GM12878 (cell line): ENCODE measurements at regions not wholly inside any gene's neighbourhood (a gene's known extent, or its start where the extent isn't known, plus 50 kb on each side); places are given as distances from the start of the nearest gene placed in this dataset.

ENCODE experiments used
- HDAC2 ChIP-seq: fragments of 200-600 bp; sonication (generic); IDR thresholded peaks from 2 replicates; pipeline ENCODE4 v1.6.1; 2017
- MYC ChIP-seq: IDR thresholded peaks from 2 replicates; pipeline ENCODE4 v1.6.1; 2011; ENCODE audit warnings: mild to moderate bottlenecking, low read length, moderate library complexity, inconsistent platforms; ENCODE audit not compliant: insufficient read depth, insufficient replicate concordance, insufficient read length, severe bottlenecking
- NR2C2 ChIP-seq: IDR thresholded peaks from 2 replicates; pipeline ENCODE4 v1.6.1; 2011; ENCODE audit warnings: borderline replicate concordance, low read depth; ENCODE audit not compliant: control insufficient read depth, insufficient read length
- PAX8 ChIP-seq: fragments of 450-650 bp; IDR thresholded peaks from 2 replicates; pipeline ENCODE4 v1.6.1; 2017; ENCODE audit warnings: mild to moderate bottlenecking, moderate library complexity
- POLR2A ChIP-seq: IDR thresholded peaks from 2 replicates; pipeline ENCODE4 v1.6.1; 2011; ENCODE audit warnings: low read depth, mild to moderate bottlenecking, low read length
- RFX5 ChIP-seq: IDR thresholded peaks from 2 replicates; pipeline ENCODE4 v1.6.1; 2011; ENCODE audit warnings: low read depth, low read length, improper control_type of control experiment
- SMC3 ChIP-seq: IDR thresholded peaks from 2 replicates; pipeline ENCODE4 v1.6.1; 2011; ENCODE audit warnings: low read length, improper control_type of control experiment, borderline replicate concordance
- TF ChIP-seq, protein P1 (sequence below), 3 experiments: IDR thresholded peaks in 2 of 3; conservative IDR thresholded peaks in 1 of 3; 2 replicates each; pipeline ENCODE4 v1.5.1; 2011; ENCODE audit warnings: low read depth in 3 of 3, low read length in 3 of 3, mild to moderate bottlenecking in 3 of 3, control low read depth in 2 of 3, moderate library complexity in 2 of 3, inconsistent platforms in 1 of 3, mixed read lengths in 1 of 3; ENCODE audit not compliant: control insufficient read depth in 2 of 3, insufficient read depth in 1 of 3; ENCODE audit errors: extremely low read depth in 1 of 3
- TF ChIP-seq, protein P2 (sequence below): IDR thresholded peaks from 2 replicates; pipeline ENCODE4 v1.6.1; 2011; ENCODE audit warnings: low read depth, low read length, improper control_type of control experiment, borderline replicate concordance

DNA sequence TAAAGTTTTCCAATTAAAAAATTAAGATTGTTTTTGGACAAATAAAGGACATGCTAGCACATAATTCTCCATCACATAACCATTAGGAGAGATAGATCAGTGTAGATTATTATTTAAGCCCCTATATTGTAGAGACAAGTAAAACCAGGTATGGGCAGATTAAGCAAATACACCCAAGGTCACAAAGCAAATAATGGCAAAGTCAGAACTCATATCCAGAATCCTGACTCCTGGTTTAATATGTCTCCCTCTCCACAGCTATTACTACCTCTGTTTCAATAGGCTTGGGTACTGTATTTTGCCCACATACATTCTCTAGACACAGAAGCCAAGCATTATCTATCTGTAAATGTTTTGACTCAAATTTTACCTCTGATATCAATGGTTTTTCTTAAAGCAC is 282.3 kb downstream of the EPHA4 start:
- TF ChIP-seq RFX5 (no peak), PAX8 (no peak), MYC (no peak), NR2C2 (no peak), HDAC2 (no peak), POLR2A (no peak), SMC3 (no peak)
- TF ChIP-seq, protein P1, sequence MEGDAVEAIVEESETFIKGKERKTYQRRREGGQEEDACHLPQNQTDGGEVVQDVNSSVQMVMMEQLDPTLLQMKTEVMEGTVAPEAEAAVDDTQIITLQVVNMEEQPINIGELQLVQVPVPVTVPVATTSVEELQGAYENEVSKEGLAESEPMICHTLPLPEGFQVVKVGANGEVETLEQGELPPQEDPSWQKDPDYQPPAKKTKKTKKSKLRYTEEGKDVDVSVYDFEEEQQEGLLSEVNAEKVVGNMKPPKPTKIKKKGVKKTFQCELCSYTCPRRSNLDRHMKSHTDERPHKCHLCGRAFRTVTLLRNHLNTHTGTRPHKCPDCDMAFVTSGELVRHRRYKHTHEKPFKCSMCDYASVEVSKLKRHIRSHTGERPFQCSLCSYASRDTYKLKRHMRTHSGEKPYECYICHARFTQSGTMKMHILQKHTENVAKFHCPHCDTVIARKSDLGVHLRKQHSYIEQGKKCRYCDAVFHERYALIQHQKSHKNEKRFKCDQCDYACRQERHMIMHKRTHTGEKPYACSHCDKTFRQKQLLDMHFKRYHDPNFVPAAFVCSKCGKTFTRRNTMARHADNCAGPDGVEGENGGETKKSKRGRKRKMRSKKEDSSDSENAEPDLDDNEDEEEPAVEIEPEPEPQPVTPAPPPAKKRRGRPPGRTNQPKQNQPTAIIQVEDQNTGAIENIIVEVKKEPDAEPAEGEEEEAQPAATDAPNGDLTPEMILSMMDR (IDR thresholded peaks at IDR 0.05 in 2 of 3, conservative IDR thresholded peaks at IDR 0.05 in 1 of 3; ENCODE audit: control insufficient read depth in 2 of 3, extremely low read depth in 1 of 3, insufficient read depth in 1 of 3, low read depth in 3 of 3, low read length in 3 of 3), result no peak
- TF ChIP-seq, protein P2, sequence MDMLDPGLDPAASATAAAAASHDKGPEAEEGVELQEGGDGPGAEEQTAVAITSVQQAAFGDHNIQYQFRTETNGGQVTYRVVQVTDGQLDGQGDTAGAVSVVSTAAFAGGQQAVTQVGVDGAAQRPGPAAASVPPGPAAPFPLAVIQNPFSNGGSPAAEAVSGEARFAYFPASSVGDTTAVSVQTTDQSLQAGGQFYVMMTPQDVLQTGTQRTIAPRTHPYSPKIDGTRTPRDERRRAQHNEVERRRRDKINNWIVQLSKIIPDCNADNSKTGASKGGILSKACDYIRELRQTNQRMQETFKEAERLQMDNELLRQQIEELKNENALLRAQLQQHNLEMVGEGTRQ, result no peak
